A549 (cell line): ENCODE measurements at regions not wholly inside any gene's neighbourhood (a gene's known extent, or its start where the extent isn't known, plus 50 kb on each side); places are given as distances from the start of the nearest gene placed in this dataset.

ENCODE experiments used
- ATAC-seq, 2 experiments: fragments of 200-7000 bp in 1 of 2; fragments of >200 bp in 1 of 2; cut with Nextera tagmentation in 1 of 2; cut with Tn5 transposase in 1 of 2; 3 replicates each; pipeline versions ENCODE4 v1.8.0 to v1.9.1; 2018 to 2020; ENCODE audit warnings: mild to moderate bottlenecking in 1 of 2, moderate library complexity in 1 of 2
- CTCF ChIA-PET: fragments of 300-600 bp; sonication (Branson Sonifier 250); formaldehyde crosslinking; extraction: SDS; loops from one replicate; lab custom pipeline; 2021; ENCODE audit warnings: antibody characterized with exemption, inconsistent platforms; lab: Yijun Ruan, JAX
- POLR2A ChIA-PET: fragments of 350-600 bp; formaldehyde crosslinking; extraction: SDS; loops from one replicate; lab custom pipeline; 2021; ENCODE audit warnings: antibody characterized with exemption, inconsistent platforms; lab: Yijun Ruan, JAX
- DNase-seq, 2 experiments: peaks; one replicate each; pipeline versions ENCODE4 v3.0.0 to v3.0.0-alpha.2; 2011 to 2016; ENCODE audit warnings: low read depth in 1 of 2, low spot score in 1 of 2
- FAIRE-seq: peaks from 2 replicates; lab custom pipeline; 2011; peaks lifted over from hg19 to GRCh38; lab: Jason Lieb, UNC
- H3K27ac ChIP-seq, 2 experiments: fragments of >200 bp; sonication (Bioruptor Twin); formaldehyde crosslinking; 3 replicates each; pipeline ENCODE4 v1.5.1; 2016 to 2017
- H3K4me1 ChIP-seq: fragments of >200 bp; sonication (Bioruptor Twin); formaldehyde crosslinking; 3 replicates; pipeline ENCODE4 v1.6.1; 2016
- H3K4me2 ChIP-seq: fragments of >200 bp; sonication (Bioruptor Twin); formaldehyde crosslinking; 3 replicates; pipeline ENCODE4 v1.6.1; 2016
- H3K4me3 ChIP-seq: fragments of >200 bp; sonication (Bioruptor Twin); formaldehyde crosslinking; 3 replicates; pipeline ENCODE4 v1.5.1; 2016
- H3K9me3 ChIP-seq: fragments of >200 bp; sonication (Bioruptor Twin); formaldehyde crosslinking; 3 replicates; pipeline ENCODE4 v1.6.1; 2016
- CBX8 ChIP-seq: fragments of 200-600 bp; sonication (generic); IDR thresholded peaks from 2 replicates; pipeline ENCODE4 v1.6.1; 2016
- CHD4 ChIP-seq: fragments of 200-600 bp; sonication (generic); IDR thresholded peaks from 2 replicates; pipeline ENCODE4 v1.6.1; 2016; ENCODE audit warnings: antibody characterized with exemption, mild to moderate bottlenecking, borderline replicate concordance
- FOSB ChIP-seq: fragments of 250-450 bp; sonication (Bioruptor Pico); IDR thresholded peaks from 2 replicates; pipeline ENCODE4 v1.5.0; 2020; ENCODE audit warnings: mild to moderate bottlenecking, moderate library complexity
- GATA3 ChIP-seq: IDR thresholded peaks from 2 replicates; pipeline ENCODE4 v1.6.1; 2012; ENCODE audit warnings: borderline replicate concordance
- HDAC2 ChIP-seq: fragments of 200-600 bp; sonication (generic); IDR thresholded peaks from 2 replicates; pipeline ENCODE4 v1.6.1; 2016
- HOXA7 ChIP-seq: fragments of 250-450 bp; sonication (Bioruptor Pico); IDR thresholded peaks from 2 replicates; pipeline ENCODE4 v1.5.0; 2020; ENCODE audit warnings: mild to moderate bottlenecking, moderate library complexity
- HOXB5 ChIP-seq: fragments of 250-450 bp; sonication (Bioruptor Pico); IDR thresholded peaks from 2 replicates; pipeline ENCODE4 v1.5.0; 2020; ENCODE audit warnings: mild to moderate bottlenecking, moderate library complexity
- JUN ChIP-seq, 2 experiments: fragments of >200 bp; sonication (Bioruptor Twin); formaldehyde crosslinking; IDR thresholded peaks; 2 replicates in 1 of 2; 3 replicates in 1 of 2; pipeline ENCODE4 v1.6.1; 2016 to 2017
- JUNB ChIP-seq: fragments of >200 bp; sonication (Bioruptor Twin); formaldehyde crosslinking; IDR thresholded peaks from 2 replicates; pipeline ENCODE4 v1.6.1; 2016
- MAFK ChIP-seq: fragments of 450-650 bp; IDR thresholded peaks from 2 replicates; pipeline ENCODE4 v1.6.1; 2014; ENCODE audit not compliant: partially characterized antibody
- MAZ ChIP-seq: fragments of 150-350 bp; IDR thresholded peaks from 2 replicates; pipeline ENCODE4 v1.6.1; 2014; ENCODE audit warnings: antibody characterized with exemption, low read depth, low read length, borderline replicate concordance
- MYC ChIP-seq: IDR thresholded peaks from 2 replicates; pipeline ENCODE4 v1.6.1; 2012; ENCODE audit warnings: mild to moderate bottlenecking, inconsistent platforms, low read length, improper control_type of control experiment, borderline replicate concordance
- NPAS2 ChIP-seq: fragments of 250-450 bp; sonication (Bioruptor Pico); IDR thresholded peaks from 2 replicates; pipeline ENCODE4 v1.8.0; 2022; ENCODE audit warnings: mild to moderate bottlenecking, moderate library complexity, borderline replicate concordance
- NR3C1 ChIP-seq: fragments of >200 bp; sonication (Bioruptor Twin); formaldehyde crosslinking; IDR thresholded peaks from 3 replicates; pipeline ENCODE4 v1.6.1; 2017
- POLR2AphosphoS2 ChIP-seq: conservative IDR thresholded peaks from 2 replicates; pipeline ENCODE4 v1.6.1; 2012; ENCODE audit warnings: low read length, improper control_type of control experiment, inconsistent platforms
- ZFP36 ChIP-seq: fragments of 450-650 bp; IDR thresholded peaks from 2 replicates; pipeline ENCODE4 v1.6.1; 2014; ENCODE audit warnings: borderline replicate concordance; ENCODE audit not compliant: partially characterized antibody
- WGBS: methylation state at CpG from one replicate; pipeline ENCODE4 v1.1.6; 2017; ENCODE audit errors: missing lambda C conversion rate; 5-methylcytosine and 5-hydroxymethylcytosine counted together
- TF ChIP-seq, protein P1 (sequence below): fragments of >200 bp; sonication (Bioruptor Twin); formaldehyde crosslinking; IDR thresholded peaks from 3 replicates; pipeline ENCODE4 v1.5.1; 2016
- TF ChIP-seq, protein P2 (sequence below): fragments of 200-600 bp; sonication (generic); IDR thresholded peaks from 2 replicates; pipeline ENCODE4 v1.6.1; 2016; ENCODE audit warnings: antibody characterized with exemption, mild to moderate bottlenecking, moderate library complexity
- TF ChIP-seq, protein P3 (sequence below): fragments of >200 bp; sonication (Bioruptor Twin); formaldehyde crosslinking; IDR thresholded peaks from 2 replicates; pipeline ENCODE4 v1.6.1; 2016
- TF ChIP-seq, protein P4 (sequence below): IDR thresholded peaks from 2 replicates; pipeline ENCODE4 v1.6.1; 2012
- TF ChIP-seq, protein P5 (sequence below): fragments of 450-650 bp; IDR thresholded peaks from 2 replicates; pipeline ENCODE4 v1.6.1; 2014; ENCODE audit warnings: antibody characterized with exemption

DNA sequence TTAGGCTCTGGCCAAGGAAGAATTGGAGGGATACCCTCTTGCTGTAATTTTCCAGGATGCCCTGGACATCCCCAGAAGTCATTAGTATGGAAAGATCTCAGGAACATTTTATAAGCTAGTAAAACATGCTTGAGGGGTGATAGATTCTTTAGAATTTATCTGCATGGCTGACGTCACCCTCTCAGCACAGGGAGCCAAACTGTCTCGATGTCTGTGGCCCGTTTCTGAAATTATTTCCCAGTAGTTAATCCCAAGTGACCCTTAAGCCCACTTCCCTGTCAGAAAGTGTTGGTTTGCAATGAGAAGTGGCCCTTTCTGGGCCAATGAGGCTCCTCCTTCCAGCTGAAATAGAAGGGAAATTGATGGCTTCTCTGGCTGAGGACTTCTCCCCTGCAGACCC is 184.5 kb upstream of the BMPER start:
- H3K27ac ChIP-seq, result 0 out of 6 replicates have a peak overlapping the region, but pooled peaks of 1 of the 2 experiments have one; percentile 31
- WGBS, result 91% methylated on average over 3 of the region's 3 CpGs
- DNase-seq (no peak), FAIRE-seq (no peak), ATAC-seq (no peak)
- CTCF ChIA-PET, result interaction anchor here (1.5 to 4.0 kb wide), 2 partner anchors 9 to 174 kb away, joined by 3 to 15 read pairs; no protein-coding TSS in a partner anchor
- POLR2A ChIA-PET, result no interaction called here
- TF ChIP-seq MAZ (no peak), HOXA7 (no peak), HDAC2 (no peak), NPAS2 (CRISPR knock-in tag) (no peak), ZFP36 (no peak), CHD4 (no peak), MYC (no peak), CBX8 (no peak), MAFK (no peak), FOSB (CRISPR knock-in tag) (no peak), POLR2AphosphoS2 (no peak), JUN (IDR thresholded peaks at IDR 0.05) (no peak)
- TF ChIP-seq, protein P1, sequence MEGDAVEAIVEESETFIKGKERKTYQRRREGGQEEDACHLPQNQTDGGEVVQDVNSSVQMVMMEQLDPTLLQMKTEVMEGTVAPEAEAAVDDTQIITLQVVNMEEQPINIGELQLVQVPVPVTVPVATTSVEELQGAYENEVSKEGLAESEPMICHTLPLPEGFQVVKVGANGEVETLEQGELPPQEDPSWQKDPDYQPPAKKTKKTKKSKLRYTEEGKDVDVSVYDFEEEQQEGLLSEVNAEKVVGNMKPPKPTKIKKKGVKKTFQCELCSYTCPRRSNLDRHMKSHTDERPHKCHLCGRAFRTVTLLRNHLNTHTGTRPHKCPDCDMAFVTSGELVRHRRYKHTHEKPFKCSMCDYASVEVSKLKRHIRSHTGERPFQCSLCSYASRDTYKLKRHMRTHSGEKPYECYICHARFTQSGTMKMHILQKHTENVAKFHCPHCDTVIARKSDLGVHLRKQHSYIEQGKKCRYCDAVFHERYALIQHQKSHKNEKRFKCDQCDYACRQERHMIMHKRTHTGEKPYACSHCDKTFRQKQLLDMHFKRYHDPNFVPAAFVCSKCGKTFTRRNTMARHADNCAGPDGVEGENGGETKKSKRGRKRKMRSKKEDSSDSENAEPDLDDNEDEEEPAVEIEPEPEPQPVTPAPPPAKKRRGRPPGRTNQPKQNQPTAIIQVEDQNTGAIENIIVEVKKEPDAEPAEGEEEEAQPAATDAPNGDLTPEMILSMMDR, result no peak
- TF ChIP-seq, protein P2, sequence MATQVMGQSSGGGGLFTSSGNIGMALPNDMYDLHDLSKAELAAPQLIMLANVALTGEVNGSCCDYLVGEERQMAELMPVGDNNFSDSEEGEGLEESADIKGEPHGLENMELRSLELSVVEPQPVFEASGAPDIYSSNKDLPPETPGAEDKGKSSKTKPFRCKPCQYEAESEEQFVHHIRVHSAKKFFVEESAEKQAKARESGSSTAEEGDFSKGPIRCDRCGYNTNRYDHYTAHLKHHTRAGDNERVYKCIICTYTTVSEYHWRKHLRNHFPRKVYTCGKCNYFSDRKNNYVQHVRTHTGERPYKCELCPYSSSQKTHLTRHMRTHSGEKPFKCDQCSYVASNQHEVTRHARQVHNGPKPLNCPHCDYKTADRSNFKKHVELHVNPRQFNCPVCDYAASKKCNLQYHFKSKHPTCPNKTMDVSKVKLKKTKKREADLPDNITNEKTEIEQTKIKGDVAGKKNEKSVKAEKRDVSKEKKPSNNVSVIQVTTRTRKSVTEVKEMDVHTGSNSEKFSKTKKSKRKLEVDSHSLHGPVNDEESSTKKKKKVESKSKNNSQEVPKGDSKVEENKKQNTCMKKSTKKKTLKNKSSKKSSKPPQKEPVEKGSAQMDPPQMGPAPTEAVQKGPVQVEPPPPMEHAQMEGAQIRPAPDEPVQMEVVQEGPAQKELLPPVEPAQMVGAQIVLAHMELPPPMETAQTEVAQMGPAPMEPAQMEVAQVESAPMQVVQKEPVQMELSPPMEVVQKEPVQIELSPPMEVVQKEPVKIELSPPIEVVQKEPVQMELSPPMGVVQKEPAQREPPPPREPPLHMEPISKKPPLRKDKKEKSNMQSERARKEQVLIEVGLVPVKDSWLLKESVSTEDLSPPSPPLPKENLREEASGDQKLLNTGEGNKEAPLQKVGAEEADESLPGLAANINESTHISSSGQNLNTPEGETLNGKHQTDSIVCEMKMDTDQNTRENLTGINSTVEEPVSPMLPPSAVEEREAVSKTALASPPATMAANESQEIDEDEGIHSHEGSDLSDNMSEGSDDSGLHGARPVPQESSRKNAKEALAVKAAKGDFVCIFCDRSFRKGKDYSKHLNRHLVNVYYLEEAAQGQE, result no peak
- TF ChIP-seq, protein P3, sequence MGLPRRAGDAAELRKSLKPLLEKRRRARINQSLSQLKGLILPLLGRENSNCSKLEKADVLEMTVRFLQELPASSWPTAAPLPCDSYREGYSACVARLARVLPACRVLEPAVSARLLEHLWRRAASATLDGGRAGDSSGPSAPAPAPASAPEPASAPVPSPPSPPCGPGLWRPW, result no peak
- H3K4me2 ChIP-seq, result no peak overlapping the region
- peaks cover 32% of the 10 kb centered on the region for H3K4me1 ChIP-seq
- H3K4me3 ChIP-seq, result no peak overlapping the region
- H3K9me3 ChIP-seq, result no peaks in the 10 kb centered on the region

DNA sequence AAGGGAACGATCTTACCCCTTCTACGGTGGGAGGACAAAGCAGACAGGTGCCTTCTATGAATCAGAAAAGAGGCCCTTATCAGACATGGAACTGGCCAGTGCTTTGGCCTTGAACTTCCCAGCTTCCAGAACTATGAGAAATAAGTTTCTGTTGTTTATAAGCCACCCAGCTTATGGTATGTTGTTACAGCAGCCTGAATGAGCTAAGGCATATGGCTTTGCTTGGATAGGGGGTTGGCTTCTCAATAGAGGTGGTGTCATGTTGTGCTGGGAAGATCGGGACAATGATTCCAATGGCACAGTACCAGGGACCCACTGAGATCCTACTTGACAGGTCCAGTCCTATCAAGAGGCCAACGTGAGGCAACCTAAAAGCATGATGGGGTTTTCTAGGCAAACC is 183.4 kb upstream of the BMPER start:
- peak in 1 of 2 experiments; percentile 16; a peak in 2 of 6 replicates for ATAC-seq
- TF ChIP-seq, protein P4, sequence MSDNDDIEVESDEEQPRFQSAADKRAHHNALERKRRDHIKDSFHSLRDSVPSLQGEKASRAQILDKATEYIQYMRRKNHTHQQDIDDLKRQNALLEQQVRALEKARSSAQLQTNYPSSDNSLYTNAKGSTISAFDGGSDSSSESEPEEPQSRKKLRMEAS, result no peak
- TF ChIP-seq GATA3 (no peak), NR3C1 (no peak), HDAC2 (no peak), JUNB (no peak; the same call in 1 of the 2 replicates), POLR2AphosphoS2 (no peak), HOXB5 (CRISPR knock-in tag) (no peak)
- TF ChIP-seq, protein P5, sequence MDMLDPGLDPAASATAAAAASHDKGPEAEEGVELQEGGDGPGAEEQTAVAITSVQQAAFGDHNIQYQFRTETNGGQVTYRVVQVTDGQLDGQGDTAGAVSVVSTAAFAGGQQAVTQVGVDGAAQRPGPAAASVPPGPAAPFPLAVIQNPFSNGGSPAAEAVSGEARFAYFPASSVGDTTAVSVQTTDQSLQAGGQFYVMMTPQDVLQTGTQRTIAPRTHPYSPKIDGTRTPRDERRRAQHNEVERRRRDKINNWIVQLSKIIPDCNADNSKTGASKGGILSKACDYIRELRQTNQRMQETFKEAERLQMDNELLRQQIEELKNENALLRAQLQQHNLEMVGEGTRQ, result no peak
- no peak for FAIRE-seq
- POLR2A ChIA-PET, result interaction anchor here (0.6 kb wide), 1 partner anchor 183 kb away, joined by 4 read pairs; the partner anchor contains the start of gene BMPER
- CTCF ChIA-PET, result interaction anchor here (0.6 to 4.0 kb wide), 3 partner anchors 10 to 211 kb away, joined by 3 to 15 read pairs (median 3); no protein-coding TSS in a partner anchor
- DNase-seq, result no peak
- H3K4me3 ChIP-seq, result no peak overlapping the region
- 85% methylated on average over 4 of the region's 4 CpGs for WGBS
- H3K9me3 ChIP-seq, result no peaks in the 10 kb centered on the region
- H3K4me2 ChIP-seq, result peak overlapping the region; percentile 88
- H3K27ac ChIP-seq, result peak overlapping the region; percentile 70 to 81; a peak in 5 of 6 replicates
- H3K4me1 ChIP-seq, result peaks cover 30% of the 10 kb centered on the region
